ENCODE measurements at regions not wholly inside any gene's neighbourhood (a gene's known extent, or its start where the extent isn't known, plus 50 kb on each side); places are given as distances from the start of the nearest gene placed in this dataset.

DNA sequence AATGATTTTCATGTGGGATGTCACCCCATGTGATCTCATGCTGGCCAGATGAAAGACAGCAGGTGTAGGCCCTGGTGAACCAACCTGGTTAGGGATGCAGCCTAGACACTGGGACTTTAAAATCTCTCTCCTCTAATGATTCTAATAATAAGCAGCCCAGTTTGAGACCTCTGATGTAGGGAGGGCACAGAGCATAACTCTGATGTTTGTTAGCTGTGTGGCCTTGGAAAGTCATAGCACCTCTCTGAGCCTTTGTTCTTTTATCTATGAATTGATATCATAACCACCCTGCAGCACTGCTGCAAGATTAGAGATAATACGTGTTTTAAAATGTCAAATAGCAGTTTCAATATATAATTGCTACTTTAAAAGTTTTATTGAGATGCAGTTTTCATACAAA, 106.0 kb downstream of the RPL22L1 start:
- TF ChIP-seq, protein P1, sequence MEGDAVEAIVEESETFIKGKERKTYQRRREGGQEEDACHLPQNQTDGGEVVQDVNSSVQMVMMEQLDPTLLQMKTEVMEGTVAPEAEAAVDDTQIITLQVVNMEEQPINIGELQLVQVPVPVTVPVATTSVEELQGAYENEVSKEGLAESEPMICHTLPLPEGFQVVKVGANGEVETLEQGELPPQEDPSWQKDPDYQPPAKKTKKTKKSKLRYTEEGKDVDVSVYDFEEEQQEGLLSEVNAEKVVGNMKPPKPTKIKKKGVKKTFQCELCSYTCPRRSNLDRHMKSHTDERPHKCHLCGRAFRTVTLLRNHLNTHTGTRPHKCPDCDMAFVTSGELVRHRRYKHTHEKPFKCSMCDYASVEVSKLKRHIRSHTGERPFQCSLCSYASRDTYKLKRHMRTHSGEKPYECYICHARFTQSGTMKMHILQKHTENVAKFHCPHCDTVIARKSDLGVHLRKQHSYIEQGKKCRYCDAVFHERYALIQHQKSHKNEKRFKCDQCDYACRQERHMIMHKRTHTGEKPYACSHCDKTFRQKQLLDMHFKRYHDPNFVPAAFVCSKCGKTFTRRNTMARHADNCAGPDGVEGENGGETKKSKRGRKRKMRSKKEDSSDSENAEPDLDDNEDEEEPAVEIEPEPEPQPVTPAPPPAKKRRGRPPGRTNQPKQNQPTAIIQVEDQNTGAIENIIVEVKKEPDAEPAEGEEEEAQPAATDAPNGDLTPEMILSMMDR (IDR thresholded peaks at IDR 0.05) = no peak
- TF ChIP-seq EZH2 (IDR thresholded peaks at IDR 0.05; ENCODE audit: borderline replicate concordance, insufficient read depth, low read depth, low read length, poor library complexity, severe bottlenecking) = no peak
